Fibroblast of mammary gland (primary cell): ENCODE measurements at regions not wholly inside any gene's neighbourhood (a gene's known extent, or its start where the extent isn't known, plus 50 kb on each side); places are given as distances from the start of the nearest gene placed in this dataset.

Source experiments
- DNase-seq: peaks from one replicate; pipeline ENCODE4 v3.0.0-alpha.2; 2010; ENCODE audit warnings: low read depth
- H3K4me3 ChIP-seq: 2 replicates; pipeline ENCODE4 v1.5.1; 2011; ENCODE audit warnings: low read depth, mild to moderate bottlenecking, low read length, moderate library complexity; ENCODE audit not compliant: control insufficient read depth
- CTCF ChIP-seq: conservative IDR thresholded peaks from 2 replicates; pipeline ENCODE4 v1.5.1; 2011; ENCODE audit warnings: low read depth, low read length, inconsistent platforms; ENCODE audit not compliant: control insufficient read depth, insufficient read depth

- no peak overlapping the region for H3K4me3 ChIP-seq
- DNase-seq: no peak
- TF ChIP-seq CTCF: no peak
Measured at GRCh38 chr7:153022475-153023193, 263.1 kb downstream of the ACTR3B start.

- no peak for DNase-seq
- no peak for TF ChIP-seq CTCF
- H3K4me3 ChIP-seq: no peak overlapping the region
Measured at GRCh38 chr7:153023194-153023592, 263.6 kb downstream of the ACTR3B start.

GRCh38 chr7:153027210-153027609 lies 267.7 kb downstream of the ACTR3B start:
- H3K4me3 ChIP-seq: no peak overlapping the region
- DNase-seq: no peak
- no peak for TF ChIP-seq CTCF

GRCh38 chr7:153027904-153028303 lies 268.4 kb downstream of the ACTR3B start:
- no peak for TF ChIP-seq CTCF

GRCh38 chr7:153030976-153031375 lies 271.4 kb downstream of the ACTR3B start:
- no peak for DNase-seq
- no peak for TF ChIP-seq CTCF
- H3K4me3 ChIP-seq: no peak overlapping the region

More at GRCh38 chr7:153027904-153028303, 268.4 kb downstream of the ACTR3B start:
- no peak for DNase-seq
- H3K4me3 ChIP-seq: no peak overlapping the region

- no peak for DNase-seq
- no peak overlapping the region for H3K4me3 ChIP-seq
- TF ChIP-seq CTCF: no peak
Measured at GRCh38 chr7:153034791-153035190, 275.2 kb downstream of the ACTR3B start.
